HepG2 (cell line): ENCODE measurements at regions not wholly inside any gene's neighbourhood (a gene's known extent, or its start where the extent isn't known, plus 50 kb on each side); places are given as distances from the start of the nearest gene placed in this dataset.
A peak's percentile ranks its signal among the peaks of the same experiment; 100 is the strongest.

Experiments used
- ARNT ChIP-seq: fragments of 450-650 bp; IDR thresholded peaks from 2 replicates; pipeline ENCODE4 v1.6.1; 2017
- ATRX ChIP-seq: sonication (generic); formaldehyde crosslinking; IDR thresholded peaks from 2 replicates; pipeline ENCODE4 v1.4.0; 2020; ENCODE audit warnings: missing genetic modification reagents, borderline replicate concordance
- FOXA3 ChIP-seq: IDR thresholded peaks from 2 replicates; pipeline ENCODE4 v1.6.1; 2016; ENCODE audit warnings: missing genetic modification reagents, missing compliant biosample characterization
- GATAD1 ChIP-seq: IDR thresholded peaks from 2 replicates; pipeline ENCODE4 v1.6.1; 2016; ENCODE audit warnings: missing genetic modification reagents, missing compliant biosample characterization
- GTF3A ChIP-seq: sonication (generic); formaldehyde crosslinking; conservative IDR thresholded peaks from 2 replicates; pipeline ENCODE4 v1.4.0; 2020; ENCODE audit warnings: mild to moderate bottlenecking, missing genetic modification reagents
- HIVEP1 ChIP-seq: sonication (generic); formaldehyde crosslinking; IDR thresholded peaks from 2 replicates; pipeline ENCODE4 v1.4.0; 2020; ENCODE audit warnings: mild to moderate bottlenecking, missing genetic modification reagents
- HMG20B ChIP-seq: conservative IDR thresholded peaks from 2 replicates; pipeline ENCODE4 v1.6.1; 2016; ENCODE audit warnings: missing genetic modification reagents, missing compliant biosample characterization
- HNF4A ChIP-seq: sonication (generic); formaldehyde crosslinking; IDR thresholded peaks from 2 replicates; pipeline ENCODE4 v1.4.0; 2020; ENCODE audit warnings: missing genetic modification reagents
- MEF2D ChIP-seq: sonication (generic); formaldehyde crosslinking; IDR thresholded peaks from 2 replicates; pipeline ENCODE4 v1.5.1; 2020; ENCODE audit warnings: mild to moderate bottlenecking, missing genetic modification reagents
- MYNN ChIP-seq: sonication (generic); formaldehyde crosslinking; IDR thresholded peaks from 2 replicates; pipeline ENCODE4 v1.4.0; 2020; ENCODE audit warnings: mild to moderate bottlenecking, low read depth, missing genetic modification reagents
- NFYB ChIP-seq: sonication (generic); formaldehyde crosslinking; IDR thresholded peaks from 2 replicates; pipeline ENCODE4 v1.4.0; 2020; ENCODE audit warnings: missing genetic modification reagents
- PAF1 ChIP-seq: IDR thresholded peaks from 2 replicates; pipeline ENCODE4 v1.6.1; 2016; ENCODE audit warnings: missing genetic modification reagents, missing compliant biosample characterization
- TEAD3 ChIP-seq: optimal IDR thresholded peaks from 2 replicates; pipeline ENCODE3; 2016; ENCODE audit warnings: borderline replicate concordance
- TMF1 ChIP-seq: sonication (generic); formaldehyde crosslinking; IDR thresholded peaks from 2 replicates; pipeline ENCODE4 v1.8.1; 2022; ENCODE audit warnings: low read depth, missing genetic modification reagents
- ZNF124 ChIP-seq: sonication (generic); formaldehyde crosslinking; IDR thresholded peaks from 2 replicates; pipeline ENCODE4 v1.4.0; 2020; ENCODE audit warnings: missing genetic modification reagents
- ZNF205 ChIP-seq: IDR thresholded peaks from 2 replicates; pipeline ENCODE4 v1.6.1; 2018; ENCODE audit warnings: missing biosample characterization, missing genetic modification reagents
- ZNF343 ChIP-seq: sonication (generic); formaldehyde crosslinking; IDR thresholded peaks from 2 replicates; pipeline ENCODE4 v1.4.0; 2020; ENCODE audit warnings: mild to moderate bottlenecking, missing genetic modification reagents
- ZNF484 ChIP-seq: sonication (generic); formaldehyde crosslinking; IDR thresholded peaks from 2 replicates; pipeline ENCODE4 v1.5.1; 2020; ENCODE audit warnings: mild to moderate bottlenecking, low read depth, missing genetic modification reagents, borderline replicate concordance
- ZNF558 ChIP-seq: sonication (generic); formaldehyde crosslinking; IDR thresholded peaks from 2 replicates; pipeline ENCODE4 v1.9.0; 2022; ENCODE audit warnings: mild to moderate bottlenecking, missing genetic modification reagents, borderline replicate concordance
- ZNF572 ChIP-seq: sonication (generic); formaldehyde crosslinking; IDR thresholded peaks from 2 replicates; pipeline ENCODE4 v1.5.1; 2020; ENCODE audit warnings: mild to moderate bottlenecking, missing genetic modification reagents
- ZNF644 ChIP-seq: IDR thresholded peaks from 2 replicates; pipeline ENCODE4 v1.6.1; 2016; ENCODE audit warnings: low read depth
- ZNF766 ChIP-seq: sonication (generic); formaldehyde crosslinking; IDR thresholded peaks from 2 replicates; pipeline ENCODE4 v1.5.0; 2020; ENCODE audit warnings: missing genetic modification reagents, borderline replicate concordance
- TF ChIP-seq, protein P1 (sequence below): sonication (generic); formaldehyde crosslinking; IDR thresholded peaks from 2 replicates; pipeline ENCODE4; 2020; ENCODE audit warnings: missing genetic modification reagents, mild to moderate bottlenecking, borderline replicate concordance
- TF ChIP-seq, protein P2 (sequence below): sonication (generic); formaldehyde crosslinking; conservative IDR thresholded peaks from 2 replicates; pipeline ENCODE4 v1.4.0; 2020; ENCODE audit warnings: missing genetic modification reagents
- TF ChIP-seq, protein P3 (sequence below): IDR thresholded peaks from 2 replicates; pipeline ENCODE4 v1.6.1; 2016; ENCODE audit warnings: low read depth, borderline replicate concordance
- TF ChIP-seq, protein P4 (sequence below): sonication (generic); formaldehyde crosslinking; IDR thresholded peaks from 2 replicates; pipeline ENCODE4 v1.8.0; 2022; ENCODE audit warnings: mild to moderate bottlenecking, missing genetic modification reagents

DNA sequence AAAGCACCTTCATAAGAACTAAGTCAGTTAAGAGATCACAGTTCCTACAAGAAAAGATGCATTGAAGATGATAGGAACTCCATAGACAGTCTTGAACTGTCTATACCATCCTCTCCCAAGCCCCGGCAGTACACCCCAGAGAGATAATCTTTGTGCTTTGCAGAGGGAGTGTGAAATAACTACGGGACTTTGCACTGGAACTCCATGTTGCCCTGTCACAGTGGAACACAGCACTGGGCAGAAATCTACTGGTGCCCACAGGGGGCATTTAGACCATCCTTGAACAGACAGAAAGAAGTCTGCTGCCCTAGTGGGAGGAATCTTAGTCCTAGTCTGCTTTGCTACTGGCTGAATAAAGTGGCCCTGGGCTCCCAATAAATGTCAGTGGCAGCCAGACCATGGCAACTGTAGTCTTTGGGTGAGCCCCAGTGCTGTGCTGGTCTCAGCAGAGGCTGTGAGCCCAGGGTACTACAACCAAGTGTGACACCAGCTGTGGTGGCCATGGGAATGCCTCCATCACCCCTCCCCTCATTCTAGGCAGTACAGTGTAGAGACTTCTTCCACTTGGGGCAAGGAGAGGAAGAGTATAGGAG is 107.7 kb upstream of the TMEM168 start (continued):
- TF ChIP-seq, protein P1, sequence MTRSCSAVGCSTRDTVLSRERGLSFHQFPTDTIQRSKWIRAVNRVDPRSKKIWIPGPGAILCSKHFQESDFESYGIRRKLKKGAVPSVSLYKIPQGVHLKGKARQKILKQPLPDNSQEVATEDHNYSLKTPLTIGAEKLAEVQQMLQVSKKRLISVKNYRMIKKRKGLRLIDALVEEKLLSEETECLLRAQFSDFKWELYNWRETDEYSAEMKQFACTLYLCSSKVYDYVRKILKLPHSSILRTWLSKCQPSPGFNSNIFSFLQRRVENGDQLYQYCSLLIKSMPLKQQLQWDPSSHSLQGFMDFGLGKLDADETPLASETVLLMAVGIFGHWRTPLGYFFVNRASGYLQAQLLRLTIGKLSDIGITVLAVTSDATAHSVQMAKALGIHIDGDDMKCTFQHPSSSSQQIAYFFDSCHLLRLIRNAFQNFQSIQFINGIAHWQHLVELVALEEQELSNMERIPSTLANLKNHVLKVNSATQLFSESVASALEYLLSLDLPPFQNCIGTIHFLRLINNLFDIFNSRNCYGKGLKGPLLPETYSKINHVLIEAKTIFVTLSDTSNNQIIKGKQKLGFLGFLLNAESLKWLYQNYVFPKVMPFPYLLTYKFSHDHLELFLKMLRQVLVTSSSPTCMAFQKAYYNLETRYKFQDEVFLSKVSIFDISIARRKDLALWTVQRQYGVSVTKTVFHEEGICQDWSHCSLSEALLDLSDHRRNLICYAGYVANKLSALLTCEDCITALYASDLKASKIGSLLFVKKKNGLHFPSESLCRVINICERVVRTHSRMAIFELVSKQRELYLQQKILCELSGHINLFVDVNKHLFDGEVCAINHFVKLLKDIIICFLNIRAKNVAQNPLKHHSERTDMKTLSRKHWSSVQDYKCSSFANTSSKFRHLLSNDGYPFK, result 0 out of 2 replicates have a peak, but pooled peaks have one; percentile 39
- TF ChIP-seq HNF4A (CRISPR knock-in tag), result peak; percentile 84
- no peak for TF ChIP-seq ZNF766 (CRISPR knock-in tag)
- TF ChIP-seq HMG20B (CRISPR knock-in tag), result no peak
- TF ChIP-seq ZNF484, result no peak
- TF ChIP-seq, protein P2, sequence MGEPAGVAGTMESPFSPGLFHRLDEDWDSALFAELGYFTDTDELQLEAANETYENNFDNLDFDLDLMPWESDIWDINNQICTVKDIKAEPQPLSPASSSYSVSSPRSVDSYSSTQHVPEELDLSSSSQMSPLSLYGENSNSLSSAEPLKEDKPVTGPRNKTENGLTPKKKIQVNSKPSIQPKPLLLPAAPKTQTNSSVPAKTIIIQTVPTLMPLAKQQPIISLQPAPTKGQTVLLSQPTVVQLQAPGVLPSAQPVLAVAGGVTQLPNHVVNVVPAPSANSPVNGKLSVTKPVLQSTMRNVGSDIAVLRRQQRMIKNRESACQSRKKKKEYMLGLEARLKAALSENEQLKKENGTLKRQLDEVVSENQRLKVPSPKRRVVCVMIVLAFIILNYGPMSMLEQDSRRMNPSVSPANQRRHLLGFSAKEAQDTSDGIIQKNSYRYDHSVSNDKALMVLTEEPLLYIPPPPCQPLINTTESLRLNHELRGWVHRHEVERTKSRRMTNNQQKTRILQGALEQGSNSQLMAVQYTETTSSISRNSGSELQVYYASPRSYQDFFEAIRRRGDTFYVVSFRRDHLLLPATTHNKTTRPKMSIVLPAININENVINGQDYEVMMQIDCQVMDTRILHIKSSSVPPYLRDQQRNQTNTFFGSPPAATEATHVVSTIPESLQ (CRISPR knock-in tag), result no peak
- TF ChIP-seq GTF3A (CRISPR knock-in tag), result no peak
- TF ChIP-seq HIVEP1 (CRISPR knock-in tag), result no peak
- TF ChIP-seq ATRX (CRISPR knock-in tag), result no peak
- no peak for TF ChIP-seq NFYB (CRISPR knock-in tag)
- 0 out of 2 replicates have a peak, but pooled peaks have one; percentile 4 for TF ChIP-seq ZNF205 (CRISPR knock-in tag)
- no peak for TF ChIP-seq MYNN (CRISPR knock-in tag)
- TF ChIP-seq TEAD3 (CRISPR knock-in tag), result no peak
- TF ChIP-seq ZNF343, result no peak
- TF ChIP-seq ZNF572 (CRISPR knock-in tag), result no peak
- 0 out of 2 replicates have a peak, but pooled peaks have one; percentile 16 for TF ChIP-seq FOXA3 (CRISPR knock-in tag)
- TF ChIP-seq MEF2D (CRISPR knock-in tag), result no peak
- TF ChIP-seq, protein P3, sequence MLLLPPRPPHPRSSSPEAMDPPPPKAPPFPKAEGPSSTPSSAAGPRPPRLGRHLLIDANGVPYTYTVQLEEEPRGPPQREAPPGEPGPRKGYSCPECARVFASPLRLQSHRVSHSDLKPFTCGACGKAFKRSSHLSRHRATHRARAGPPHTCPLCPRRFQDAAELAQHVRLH (CRISPR knock-in tag), result 0 out of 2 replicates have a peak, but pooled peaks have one; percentile 19
- peak; percentile 73 for TF ChIP-seq ZNF644 (CRISPR knock-in tag)
- TF ChIP-seq TMF1 (CRISPR knock-in tag), result no peak
- TF ChIP-seq ARNT, result no peak
- TF ChIP-seq, protein P4, sequence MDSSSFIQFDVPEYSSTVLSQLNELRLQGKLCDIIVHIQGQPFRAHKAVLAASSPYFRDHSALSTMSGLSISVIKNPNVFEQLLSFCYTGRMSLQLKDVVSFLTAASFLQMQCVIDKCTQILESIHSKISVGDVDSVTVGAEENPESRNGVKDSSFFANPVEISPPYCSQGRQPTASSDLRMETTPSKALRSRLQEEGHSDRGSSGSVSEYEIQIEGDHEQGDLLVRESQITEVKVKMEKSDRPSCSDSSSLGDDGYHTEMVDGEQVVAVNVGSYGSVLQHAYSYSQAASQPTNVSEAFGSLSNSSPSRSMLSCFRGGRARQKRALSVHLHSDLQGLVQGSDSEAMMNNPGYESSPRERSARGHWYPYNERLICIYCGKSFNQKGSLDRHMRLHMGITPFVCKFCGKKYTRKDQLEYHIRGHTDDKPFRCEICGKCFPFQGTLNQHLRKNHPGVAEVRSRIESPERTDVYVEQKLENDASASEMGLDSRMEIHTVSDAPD (CRISPR knock-in tag), result no peak
- TF ChIP-seq ZNF558 (CRISPR knock-in tag), result no peak
- TF ChIP-seq ZNF124, result no peak
- TF ChIP-seq GATAD1 (CRISPR knock-in tag), result no peak
- TF ChIP-seq PAF1 (CRISPR knock-in tag), result no peak
